Chondrocyte (in vitro differentiated cells): ENCODE measurements at regions not wholly inside any gene's neighbourhood (a gene's known extent, or its start where the extent isn't known, plus 50 kb on each side); places are given as distances from the start of the nearest gene placed in this dataset.

ENCODE experiments used
- DNase-seq: peaks from one replicate; pipeline ENCODE4 v3.0.0; 2021; ENCODE audit warnings: mixed read lengths, low spot score
- H3K27ac Mint-ChIP-seq: one replicate; pipeline ENCODE4 v1.8.0; 2021; ENCODE audit warnings: mild to moderate bottlenecking, moderate library complexity, mixed read lengths; ENCODE audit not compliant: unreplicated experiment
- H3K27me3 Mint-ChIP-seq: 2 replicates; pipeline ENCODE4 v1.8.0; 2021; ENCODE audit warnings: low read depth, mixed read lengths
- H3K36me3 Mint-ChIP-seq: 2 replicates; pipeline ENCODE4 v1.8.0; 2021; ENCODE audit warnings: low read depth, mixed read lengths
- H3K4me1 Mint-ChIP-seq: 2 replicates; pipeline ENCODE4 v1.8.0; 2021; ENCODE audit warnings: low read depth, mild to moderate bottlenecking, mixed read lengths
- H3K4me3 Mint-ChIP-seq: one replicate; pipeline ENCODE4 v1.8.0; 2021; ENCODE audit warnings: mild to moderate bottlenecking, moderate library complexity, mixed read lengths; ENCODE audit not compliant: unreplicated experiment
- H3K9me3 Mint-ChIP-seq: 2 replicates; pipeline ENCODE4 v1.8.0; 2021; ENCODE audit warnings: low read depth, mixed read lengths
- TF ChIP-seq, protein P1 (sequence below): fragments of 200-600 bp; sonication (generic); IDR thresholded peaks from 2 replicates; pipeline ENCODE4 v1.5.0; 2021; ENCODE audit warnings: antibody characterized with exemption, mild to moderate bottlenecking, moderate library complexity

DNA sequence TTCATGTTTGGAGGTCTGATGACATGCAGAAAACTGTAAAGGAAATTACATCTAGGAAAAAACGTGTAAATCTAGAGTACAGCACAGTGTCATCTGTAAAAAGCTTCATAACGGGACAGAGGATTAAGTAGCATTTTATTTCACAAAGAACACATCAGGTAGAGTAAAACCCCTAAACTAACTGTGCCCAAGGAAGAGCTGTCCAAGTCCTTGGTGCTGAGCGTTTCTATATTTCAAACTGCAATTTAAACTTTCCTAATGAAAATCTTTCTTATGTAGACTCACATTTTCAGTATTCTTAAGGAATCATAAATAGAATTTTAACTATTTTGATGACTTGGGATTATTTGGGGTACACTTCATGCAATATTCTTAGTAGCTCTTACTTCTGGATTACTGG, 646.2 kb downstream of the IPMK start:
- TF ChIP-seq, protein P1, sequence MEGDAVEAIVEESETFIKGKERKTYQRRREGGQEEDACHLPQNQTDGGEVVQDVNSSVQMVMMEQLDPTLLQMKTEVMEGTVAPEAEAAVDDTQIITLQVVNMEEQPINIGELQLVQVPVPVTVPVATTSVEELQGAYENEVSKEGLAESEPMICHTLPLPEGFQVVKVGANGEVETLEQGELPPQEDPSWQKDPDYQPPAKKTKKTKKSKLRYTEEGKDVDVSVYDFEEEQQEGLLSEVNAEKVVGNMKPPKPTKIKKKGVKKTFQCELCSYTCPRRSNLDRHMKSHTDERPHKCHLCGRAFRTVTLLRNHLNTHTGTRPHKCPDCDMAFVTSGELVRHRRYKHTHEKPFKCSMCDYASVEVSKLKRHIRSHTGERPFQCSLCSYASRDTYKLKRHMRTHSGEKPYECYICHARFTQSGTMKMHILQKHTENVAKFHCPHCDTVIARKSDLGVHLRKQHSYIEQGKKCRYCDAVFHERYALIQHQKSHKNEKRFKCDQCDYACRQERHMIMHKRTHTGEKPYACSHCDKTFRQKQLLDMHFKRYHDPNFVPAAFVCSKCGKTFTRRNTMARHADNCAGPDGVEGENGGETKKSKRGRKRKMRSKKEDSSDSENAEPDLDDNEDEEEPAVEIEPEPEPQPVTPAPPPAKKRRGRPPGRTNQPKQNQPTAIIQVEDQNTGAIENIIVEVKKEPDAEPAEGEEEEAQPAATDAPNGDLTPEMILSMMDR, result no peak
- no peak overlapping the region for H3K27ac Mint-ChIP-seq
- no peaks in the 10 kb centered on the region for H3K9me3 Mint-ChIP-seq
- H3K36me3 Mint-ChIP-seq, result no peaks in the 10 kb centered on the region
- DNase-seq, result no peak
- no peak overlapping the region for H3K4me3 Mint-ChIP-seq
- H3K4me1 Mint-ChIP-seq, result no peaks in the 10 kb centered on the region
- H3K27me3 Mint-ChIP-seq, result peaks cover 24% of the 10 kb centered on the region

DNA sequence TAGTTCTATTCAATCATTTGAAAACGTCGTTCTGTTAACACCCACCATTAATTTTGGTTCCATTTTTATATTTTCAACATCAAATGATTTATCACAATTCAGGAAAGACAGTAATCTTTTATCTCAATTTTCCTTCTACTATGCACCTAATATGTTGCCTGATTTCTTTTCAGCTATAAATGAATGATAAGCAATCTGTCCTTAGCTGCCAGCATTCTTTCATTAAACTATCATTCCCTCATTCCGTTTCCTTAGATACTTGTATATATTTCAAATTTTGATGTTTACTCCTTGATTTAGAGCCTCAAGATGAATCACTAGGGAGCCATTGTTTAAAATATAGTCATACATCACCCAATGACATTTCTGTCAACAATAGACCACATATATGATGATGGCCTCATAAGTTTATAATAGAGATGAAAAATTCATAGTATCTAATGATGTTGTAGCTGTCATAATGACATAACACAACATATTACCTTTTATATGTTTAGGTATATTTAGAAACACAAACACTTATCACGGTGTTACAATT, 661.7 kb downstream of the IPMK start:
- DNase-seq, result no peak
- H3K4me3 Mint-ChIP-seq, result no peak overlapping the region
- H3K4me1 Mint-ChIP-seq, result no peaks in the 10 kb centered on the region
- H3K27me3 Mint-ChIP-seq, result peaks cover 6% of the 10 kb centered on the region
- TF ChIP-seq, protein P1, result no peak
- no peaks in the 10 kb centered on the region for H3K9me3 Mint-ChIP-seq
- H3K27ac Mint-ChIP-seq, result no peak overlapping the region
- no peaks in the 10 kb centered on the region for H3K36me3 Mint-ChIP-seq

DNA sequence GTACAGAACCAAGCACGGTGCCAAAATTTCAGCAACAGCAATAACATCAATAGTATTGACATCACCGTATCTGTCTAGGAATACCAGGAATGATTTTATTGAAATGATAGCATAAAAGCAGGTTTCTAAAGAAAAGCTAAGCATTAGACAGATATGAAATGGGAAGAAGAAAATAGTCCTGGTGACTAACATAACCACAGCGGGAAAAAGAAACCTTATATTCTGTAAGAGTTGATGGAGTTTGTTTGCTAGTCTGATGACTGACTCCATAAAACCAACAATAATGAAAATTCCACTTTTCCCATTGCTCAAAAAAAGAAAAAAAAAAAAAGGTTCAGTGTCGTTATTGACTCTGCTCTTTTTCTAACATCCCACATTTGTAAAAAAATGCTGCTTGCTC, 668.3 kb downstream of the IPMK start:
- no peak for DNase-seq
- TF ChIP-seq, protein P1, result no peak
- no peaks in the 10 kb centered on the region for H3K4me1 Mint-ChIP-seq
- H3K27ac Mint-ChIP-seq, result no peak overlapping the region
- no peak overlapping the region for H3K4me3 Mint-ChIP-seq
- peaks cover 21% of the 10 kb centered on the region for H3K27me3 Mint-ChIP-seq
- H3K9me3 Mint-ChIP-seq, result no peaks in the 10 kb centered on the region
- H3K36me3 Mint-ChIP-seq, result no peaks in the 10 kb centered on the region

DNA sequence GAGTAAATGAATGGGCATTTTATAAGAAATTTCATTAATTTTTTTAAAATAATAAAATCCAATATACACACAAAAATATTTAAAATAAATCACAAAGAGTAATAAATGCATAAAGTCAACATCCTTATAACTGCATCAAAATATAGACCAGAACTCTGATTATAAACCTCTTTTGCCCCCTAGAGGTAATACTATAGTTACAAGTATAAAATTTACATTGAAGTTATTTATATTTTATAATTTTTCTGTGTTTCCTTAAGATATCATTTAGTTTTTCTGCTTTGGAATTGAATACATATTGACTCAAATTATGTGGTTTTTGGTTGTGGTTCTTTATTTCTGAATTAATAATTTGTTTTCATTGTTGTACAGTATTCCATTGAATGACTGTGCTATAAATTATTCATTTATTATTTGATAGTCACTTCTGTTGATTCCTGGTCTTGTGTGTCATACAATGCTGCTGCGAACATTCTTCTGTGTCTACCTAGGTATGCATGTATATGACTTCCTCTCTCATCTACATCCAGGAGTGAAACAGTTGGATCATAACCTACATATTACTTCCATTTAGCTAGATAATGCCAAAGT, 673.6 kb downstream of the IPMK start:
- Mint-ChIP-seq H3K4me3 (no peak overlapping the region), H3K27me3 (peaks cover 24% of the 10 kb centered on the region), H3K27ac (no peak overlapping the region), H3K36me3 (no peaks in the 10 kb centered on the region), H3K4me1 (no peaks in the 10 kb centered on the region), H3K9me3 (no peaks in the 10 kb centered on the region)
- TF ChIP-seq, protein P1, result peak; percentile 76
- DNase-seq, result no peak

DNA sequence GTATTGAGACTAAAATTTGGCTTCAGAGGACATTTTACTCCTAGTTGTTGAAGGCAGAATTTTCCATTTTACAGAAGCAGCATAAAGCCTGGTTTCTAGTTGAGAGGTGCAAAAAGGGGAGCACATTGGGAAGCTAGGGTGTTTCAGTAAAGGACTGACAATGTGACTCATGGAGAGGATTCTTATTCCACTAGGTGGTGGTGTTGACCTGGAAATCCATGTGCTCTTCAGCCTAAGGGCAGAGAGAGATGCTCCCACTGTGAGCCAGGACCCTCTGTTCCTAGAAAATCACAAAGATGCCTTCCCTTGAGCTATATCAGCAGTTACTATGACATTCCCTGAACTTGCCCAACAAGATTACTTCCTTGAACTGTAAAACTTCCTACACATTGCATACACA, 687.8 kb downstream of the IPMK start:
- DNase-seq, result no peak
- Mint-ChIP-seq H3K27ac (no peak overlapping the region), H3K9me3 (peaks cover 10% of the 10 kb centered on the region), H3K4me1 (no peaks in the 10 kb centered on the region), H3K4me3 (no peak overlapping the region), H3K27me3 (peaks cover 7% of the 10 kb centered on the region), H3K36me3 (no peaks in the 10 kb centered on the region)
- TF ChIP-seq, protein P1, result peak; percentile 85
